AG10803 (cell line): ENCODE measurements at regions not wholly inside any gene's neighbourhood (a gene's known extent, or its start where the extent isn't known, plus 50 kb on each side); places are given as distances from the start of the nearest gene placed in this dataset.

Experiments
- DNase-seq: peaks from one replicate; pipeline ENCODE4 v3.0.0; 2010; ENCODE audit warnings: low read depth
- H3K4me3 ChIP-seq: 2 replicates; pipeline ENCODE4 v1.5.1; 2011; ENCODE audit warnings: mild to moderate bottlenecking, low read length, control low read depth
- CTCF ChIP-seq: conservative IDR thresholded peaks from 2 replicates; pipeline ENCODE4 v1.5.1; 2011; ENCODE audit warnings: mild to moderate bottlenecking, low read length, control low read depth, inconsistent platforms

GRCh38 chr2:122021941-122022340 is 266.5 kb downstream of the TSN start:
- H3K4me3 ChIP-seq, result no peak overlapping the region
- DNase-seq, result no peak
- TF ChIP-seq CTCF, result no peak

- no peak for TF ChIP-seq CTCF
- no peak for DNase-seq
- no peak overlapping the region for H3K4me3 ChIP-seq
Measured at GRCh38 chr2:122022531-122022930, 267.1 kb downstream of the TSN start.

GRCh38 chr2:122023059-122023864 is 267.8 kb downstream of the TSN start:
- TF ChIP-seq CTCF, result no peak
- DNase-seq, result no peak

GRCh38 chr2:122027510-122028217 is 272.2 kb downstream of the TSN start:
- DNase-seq, result no peak
- TF ChIP-seq CTCF, result no peak
- no peak overlapping the region for H3K4me3 ChIP-seq

More at GRCh38 chr2:122023059-122023864, 267.8 kb downstream of the TSN start:
- no peak overlapping the region for H3K4me3 ChIP-seq

GRCh38 chr2:122028371-122029100 is 273.1 kb downstream of the TSN start:
- H3K4me3 ChIP-seq, result no peak overlapping the region
- no peak for TF ChIP-seq CTCF
- peak; percentile 88 for DNase-seq

GRCh38 chr2:122029456-122029855 is 274.0 kb downstream of the TSN start:
- H3K4me3 ChIP-seq, result no peak overlapping the region
- DNase-seq, result no peak
- TF ChIP-seq CTCF, result no peak
